H9 (cell line): ENCODE measurements at regions not wholly inside any gene's neighbourhood (a gene's known extent, or its start where the extent isn't known, plus 50 kb on each side); places are given as distances from the start of the nearest gene placed in this dataset.
"Not testable (repeated sequence)": the region's sequence is repeated elsewhere in the genome, so short reads cannot be mapped to it uniquely, and the experiment has no call there.

Source experiments
- DNase-seq: peaks from one replicate; pipeline ENCODE4 v3.0.0-alpha.2; 2017
- H2AFZ ChIP-seq: one replicate; pipeline ENCODE4 v1.6.1; 2013; ENCODE audit warnings: mild to moderate bottlenecking, low read length, control low read depth, moderate library complexity
- H2AK5ac ChIP-seq: 2 replicates; pipeline ENCODE4 v1.6.1; 2013; ENCODE audit warnings: low read length, control low read depth, mixed read lengths; ENCODE audit not compliant: insufficient read length
- H2BK120ac ChIP-seq: one replicate; pipeline ENCODE4 v1.6.1; 2013; ENCODE audit warnings: low read depth, mild to moderate bottlenecking, low read length, control low read depth, inconsistent platforms; ENCODE audit not compliant: poor library complexity, severe bottlenecking
- H2BK12ac ChIP-seq: 2 replicates; pipeline ENCODE4 v1.6.1; 2013; ENCODE audit warnings: low read length, control low read depth, mixed read lengths, low read depth; ENCODE audit not compliant: insufficient read length
- H2BK15ac ChIP-seq: 2 replicates; pipeline ENCODE4 v1.6.1; 2013; ENCODE audit warnings: low read depth, low read length, control low read depth
- H2BK20ac ChIP-seq: one replicate; pipeline ENCODE4 v1.6.1; 2013; ENCODE audit warnings: low read depth, mild to moderate bottlenecking, low read length, control low read depth, inconsistent platforms; ENCODE audit not compliant: poor library complexity, severe bottlenecking
- H2BK5ac ChIP-seq: 2 replicates; pipeline ENCODE4 v1.6.1; 2013; ENCODE audit warnings: low read length, control low read depth, mixed read lengths; ENCODE audit not compliant: insufficient read length
- H3K14ac ChIP-seq: 2 replicates; pipeline ENCODE4 v1.6.1; 2013; ENCODE audit warnings: low read length, control low read depth; ENCODE audit not compliant: insufficient read depth
- H3K18ac ChIP-seq: 2 replicates; pipeline ENCODE4 v1.6.1; 2013; ENCODE audit warnings: low read depth, mild to moderate bottlenecking, mixed read lengths, low read length, control low read depth; ENCODE audit not compliant: insufficient read length
- H3K23ac ChIP-seq: 2 replicates; pipeline ENCODE4 v1.6.1; 2013; ENCODE audit warnings: low read length, control low read depth, mixed read lengths, low read depth; ENCODE audit not compliant: insufficient read length
- H3K23me2 ChIP-seq: 2 replicates; pipeline ENCODE4 v1.6.1; 2013; ENCODE audit warnings: low read depth, mild to moderate bottlenecking, mixed read lengths, low read length, control low read depth; ENCODE audit not compliant: insufficient read length, poor library complexity, severe bottlenecking
- H3K27ac ChIP-seq: 2 replicates; pipeline ENCODE4 v1.5.1; 2013; ENCODE audit warnings: low read length, control low read depth, mixed read lengths, low read depth; ENCODE audit not compliant: insufficient read length
- H3K27me3 ChIP-seq: 2 replicates; pipeline ENCODE4 v1.6.1; 2013; ENCODE audit warnings: low read length, control low read depth, inconsistent platforms; ENCODE audit not compliant: insufficient read depth
- H3K4ac ChIP-seq: 2 replicates; pipeline ENCODE4 v1.6.1; 2013; ENCODE audit warnings: low read depth, mild to moderate bottlenecking, control low read depth, inconsistent platforms, low read length, moderate library complexity
- H3K4me1 ChIP-seq: 2 replicates; pipeline ENCODE4 v1.6.1; 2013; ENCODE audit warnings: low read length, control low read depth, inconsistent platforms; ENCODE audit not compliant: insufficient read depth
- H3K4me2 ChIP-seq: 2 replicates; pipeline ENCODE4 v1.6.1; 2013; ENCODE audit warnings: low read length, control low read depth, mixed read lengths; ENCODE audit not compliant: insufficient read length, insufficient read depth
- H3K56ac ChIP-seq: 2 replicates; pipeline ENCODE4 v1.6.1; 2013; ENCODE audit warnings: low read depth, mild to moderate bottlenecking, mixed read lengths, low read length, control low read depth; ENCODE audit not compliant: insufficient read length
- H3K79me1 ChIP-seq: 2 replicates; pipeline ENCODE4 v1.6.1; 2013; ENCODE audit warnings: low read depth, mild to moderate bottlenecking, moderate library complexity, low read length, control low read depth, inconsistent platforms; ENCODE audit not compliant: insufficient read depth, poor library complexity, severe bottlenecking
- H3K79me2 ChIP-seq: 2 replicates; pipeline ENCODE4 v1.6.1; 2013; ENCODE audit warnings: low read length, control low read depth, inconsistent platforms; ENCODE audit not compliant: insufficient read depth
- H3K9ac ChIP-seq: 2 replicates; pipeline ENCODE4 v1.6.1; 2013; ENCODE audit warnings: low read length, control low read depth, mixed read lengths; ENCODE audit not compliant: insufficient read length; ENCODE audit errors: extremely low read depth
- H3K9me3 ChIP-seq: one replicate; pipeline ENCODE4 v1.6.1; 2013; ENCODE audit warnings: low read depth, low read length, inconsistent platforms; ENCODE audit not compliant: control insufficient read depth
- H3T11ph ChIP-seq: one replicate; pipeline ENCODE4 v1.6.1; 2013; ENCODE audit warnings: mild to moderate bottlenecking, low read length, control low read depth, inconsistent platforms
- H4K20me1 ChIP-seq: one replicate; pipeline ENCODE4 v1.6.1; 2013; ENCODE audit not compliant: control insufficient read depth, insufficient read length, insufficient read depth
- H4K5ac ChIP-seq: 2 replicates; pipeline ENCODE4 v1.6.1; 2013; ENCODE audit warnings: low read depth, mild to moderate bottlenecking, mixed read lengths, low read length, control low read depth; ENCODE audit not compliant: insufficient read length
- H4K8ac ChIP-seq: replicated peaks from 2 replicates; pipeline ENCODE4 v1.6.1; 2013; ENCODE audit warnings: low read length, control low read depth, mixed read lengths, low read depth; ENCODE audit not compliant: insufficient read length
- H4K91ac ChIP-seq: 2 replicates; pipeline ENCODE4 v1.6.1; 2013; ENCODE audit warnings: low read depth, mild to moderate bottlenecking, moderate library complexity, mixed read lengths, low read length, control low read depth; ENCODE audit not compliant: insufficient read length
- H3K27ac Mint-ChIP-seq, 3 experiments: 2 replicates in 2 of 3; 3 replicates in 1 of 3; pipeline ENCODE4 v1.8.0; 2020 to 2021; ENCODE audit warnings: mixed read lengths in 3 of 3, mild to moderate bottlenecking in 1 of 3, moderate library complexity in 1 of 3
- H3K27me3 Mint-ChIP-seq: 2 replicates; pipeline ENCODE4 v1.8.0; 2021; ENCODE audit warnings: low read depth, mild to moderate bottlenecking, moderate library complexity, mixed read lengths
- H3K36me3 Mint-ChIP-seq, 3 experiments: 2 replicates in 2 of 3; 3 replicates in 1 of 3; pipeline ENCODE4 v1.8.0; 2020 to 2021; ENCODE audit warnings: low read depth in 3 of 3, mixed read lengths in 3 of 3; ENCODE audit not compliant: insufficient read depth in 1 of 3
- H3K4me1 Mint-ChIP-seq, 2 experiments: 2 replicates each; pipeline ENCODE4 v1.8.0; 2020; ENCODE audit warnings: mixed read lengths in 2 of 2
- H3K4me3 Mint-ChIP-seq, 2 experiments: 2 replicates in 1 of 2; 3 replicates in 1 of 2; pipeline ENCODE4 v1.8.0; 2020 to 2021; ENCODE audit warnings: mild to moderate bottlenecking in 2 of 2, mixed read lengths in 2 of 2, moderate library complexity in 1 of 2
- H3K9me3 Mint-ChIP-seq, 2 experiments: 2 replicates in 1 of 2; 3 replicates in 1 of 2; pipeline ENCODE4 v1.8.0; 2020; ENCODE audit warnings: mild to moderate bottlenecking in 2 of 2, mixed read lengths in 2 of 2, moderate library complexity in 1 of 2
- WGBS: extraction: QIAGEN DNeasy Blood & Tissue Kit; methylation state at CpG from one replicate; pipeline ENCODE4 v1.1.7; 2013; ENCODE audit warnings: missing lambda C conversion rate, low lambda C conversion rate, mixed read lengths; ENCODE audit not compliant: insufficient read length; ENCODE audit errors: extremely low coverage; 5-methylcytosine and 5-hydroxymethylcytosine counted together

DNA sequence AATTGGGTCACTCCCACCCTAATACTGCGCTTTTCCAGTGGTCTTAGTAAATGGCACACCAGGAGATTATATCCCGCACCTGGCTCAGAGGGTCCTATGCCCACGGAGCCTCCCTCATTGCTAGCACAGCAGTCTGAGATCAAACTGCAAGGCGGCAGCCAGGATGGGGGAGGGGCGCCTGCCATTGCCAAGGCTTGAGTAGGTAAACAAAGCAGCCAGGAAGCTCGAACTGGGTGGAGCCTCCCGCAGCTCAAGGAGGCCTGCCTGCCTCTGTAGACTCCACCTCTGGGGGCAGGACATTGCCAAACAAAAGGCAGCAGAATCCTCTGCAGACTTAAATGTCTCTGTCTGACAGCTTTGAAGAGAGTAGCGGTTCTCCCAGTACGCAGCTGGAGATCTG lies 52.4 kb upstream of the PMPCB start:
- H3K23ac ChIP-seq, H3K56ac ChIP-seq, H4K8ac ChIP-seq, H3K4me3 Mint-ChIP-seq, H3K4me1 ChIP-seq, H3K79me1 ChIP-seq, H3K4me2 ChIP-seq, H4K91ac ChIP-seq, H3K27ac Mint-ChIP-seq, H3K18ac ChIP-seq, H2BK120ac ChIP-seq, H3K9ac ChIP-seq, H2BK20ac ChIP-seq, H3K14ac ChIP-seq, H2AK5ac ChIP-seq, H3K27ac ChIP-seq, H2AFZ ChIP-seq, H3T11ph ChIP-seq, H4K5ac ChIP-seq, H3K4ac ChIP-seq, H3K23me2 ChIP-seq, H3K27me3 ChIP-seq, H3K36me3 Mint-ChIP-seq, H3K4me1 Mint-ChIP-seq, H2BK5ac ChIP-seq, H2BK12ac ChIP-seq, H4K20me1 ChIP-seq, H2BK15ac ChIP-seq, H3K79me2 ChIP-seq, H3K9me3 ChIP-seq: not testable (repeated sequence)
- Mint-ChIP-seq H3K9me3 (peaks cover 23 to 32% of the 10 kb centered on the region in 2 experiments), H3K27me3 (peaks cover 12% of the 10 kb centered on the region)
- no CpG with 5 or more reads among the region's 9 CpGs for WGBS
- DNase-seq: peak; percentile 46
